Middle frontal gyrus (tissue), 1 donor: ENCODE measurements at regions not wholly inside any gene's neighbourhood (a gene's known extent, or its start where the extent isn't known, plus 50 kb on each side); places are given as distances from the start of the nearest gene placed in this dataset.
"Not testable (repeated sequence)": the region's sequence is repeated elsewhere in the genome, so short reads cannot be mapped to it uniquely, and the experiment has no call there.

Experiments
- DNase-seq: peaks from one replicate; pipeline ENCODE4 v3.0.0-alpha.2; 2015; ENCODE audit warnings: low spot score; ENCODE audit errors: extremely low spot score

DNA sequence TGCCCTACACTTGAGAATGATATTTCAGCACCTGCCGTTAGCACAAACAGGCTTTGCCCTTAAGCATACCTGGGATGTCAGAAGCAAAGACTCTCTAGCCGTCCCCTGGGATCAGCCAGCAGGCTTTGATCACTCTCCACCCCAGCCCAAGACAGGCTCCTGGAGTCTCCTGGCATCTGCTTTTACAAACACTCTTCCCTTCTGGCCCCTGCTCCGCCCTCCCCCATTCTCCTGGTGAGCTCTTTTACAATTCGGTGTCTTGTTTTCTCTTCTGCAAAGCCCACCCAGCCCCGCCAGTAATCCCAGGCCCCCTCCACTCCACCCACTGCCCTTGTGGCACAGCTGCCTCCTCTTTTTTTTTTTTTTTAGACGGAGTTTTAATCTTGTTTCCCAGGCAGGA is 50.4 kb downstream of the KATNIP start:
- no peak for DNase-seq

DNA sequence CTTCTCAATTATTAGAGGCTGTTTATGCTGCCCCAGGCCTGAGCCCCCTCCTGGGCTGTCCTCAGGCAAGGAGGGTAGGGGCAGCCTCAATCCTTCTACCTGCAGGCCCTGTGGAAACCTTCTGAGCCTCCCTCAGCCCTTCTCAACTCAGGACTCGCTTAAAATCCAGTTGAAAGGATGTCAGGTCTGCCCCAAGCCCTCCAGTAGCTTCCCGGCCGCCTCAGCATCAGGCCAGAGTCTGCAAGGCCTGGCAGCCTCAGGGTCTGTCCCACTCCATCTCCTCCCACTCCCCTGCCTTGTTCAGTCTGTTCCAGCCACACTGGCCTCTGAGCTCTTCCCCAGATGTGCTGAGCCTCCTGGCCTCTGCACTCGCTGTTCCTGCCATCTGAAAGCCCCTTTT is 52.2 kb downstream of the KATNIP start:
- DNase-seq, result no peak

DNA sequence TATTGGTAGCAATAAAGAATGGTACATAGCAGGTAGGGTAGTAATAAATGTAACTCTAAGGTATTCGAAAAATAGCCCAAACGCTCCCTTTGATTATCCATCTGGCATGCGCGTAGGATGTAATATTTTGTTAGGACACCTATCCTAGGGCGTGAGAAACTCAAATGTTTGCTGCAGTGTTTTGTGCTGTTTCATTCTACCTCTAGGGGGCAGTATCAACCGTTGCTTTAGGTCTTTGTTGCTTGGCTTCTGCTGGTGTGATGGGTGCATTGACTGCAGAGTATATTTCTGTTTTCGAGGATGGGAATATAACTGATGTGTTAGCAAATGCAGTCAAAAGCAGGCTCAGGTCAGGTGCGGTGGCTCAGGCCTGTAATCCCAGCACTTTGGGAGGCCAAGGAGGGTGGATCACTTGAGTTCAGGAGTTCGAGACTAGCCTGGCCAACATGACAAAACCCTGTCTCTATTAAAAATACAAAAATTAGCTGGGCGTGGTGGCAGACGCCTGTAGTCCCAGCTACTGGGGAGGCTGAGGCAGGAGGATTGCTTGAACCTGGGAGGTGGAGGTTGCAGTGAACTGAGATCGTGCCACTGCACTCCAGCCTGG is 55.7 kb downstream of the KATNIP start:
- not testable (repeated sequence) for DNase-seq

DNA sequence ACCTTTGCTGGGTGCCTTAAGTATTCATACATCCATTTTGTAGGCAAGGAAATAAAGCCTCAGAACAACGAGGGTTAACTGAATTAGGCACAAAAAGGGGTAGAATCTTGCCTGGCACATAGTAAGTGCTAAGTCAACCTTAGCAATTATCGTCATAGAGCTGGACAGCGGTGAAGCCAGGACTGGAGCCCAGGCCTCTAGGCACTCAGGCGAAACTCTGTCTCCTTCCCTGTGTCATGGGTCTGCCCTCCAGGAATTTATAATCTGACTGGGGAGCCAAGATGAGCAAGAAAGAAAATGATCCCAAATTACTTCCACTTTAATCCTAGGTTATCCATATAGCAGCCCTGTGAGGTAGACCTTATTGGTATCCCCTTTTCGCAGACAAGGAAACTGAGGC is 61.4 kb downstream of the KATNIP start:
- no peak for DNase-seq

DNA sequence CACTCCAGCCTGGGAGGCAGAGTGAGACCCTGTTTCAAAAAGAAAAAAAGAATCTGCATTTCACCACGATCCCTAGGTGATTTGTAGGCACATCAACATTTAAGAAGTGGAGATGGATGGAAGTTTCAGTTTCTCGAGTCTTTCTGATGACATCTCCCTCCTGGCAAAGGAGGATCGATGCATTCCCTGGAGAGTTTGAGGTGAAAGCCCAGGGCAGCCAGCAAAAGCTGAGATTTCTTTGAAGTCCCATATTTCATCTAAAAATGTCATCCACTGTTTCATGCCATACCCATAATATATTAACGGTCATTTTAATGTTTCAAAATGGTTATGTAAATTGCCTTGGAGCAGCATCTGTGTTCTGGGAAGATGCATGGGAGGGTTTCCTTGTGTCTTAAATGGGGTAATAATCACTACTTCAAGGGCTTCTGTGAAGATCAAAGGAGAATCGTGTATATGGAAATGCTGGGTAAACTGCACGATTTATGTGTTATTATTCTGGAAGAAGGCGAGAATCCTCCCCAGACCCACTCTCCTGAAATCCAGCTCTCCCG is 63.4 kb downstream of the KATNIP start:
- no peak for DNase-seq

DNA sequence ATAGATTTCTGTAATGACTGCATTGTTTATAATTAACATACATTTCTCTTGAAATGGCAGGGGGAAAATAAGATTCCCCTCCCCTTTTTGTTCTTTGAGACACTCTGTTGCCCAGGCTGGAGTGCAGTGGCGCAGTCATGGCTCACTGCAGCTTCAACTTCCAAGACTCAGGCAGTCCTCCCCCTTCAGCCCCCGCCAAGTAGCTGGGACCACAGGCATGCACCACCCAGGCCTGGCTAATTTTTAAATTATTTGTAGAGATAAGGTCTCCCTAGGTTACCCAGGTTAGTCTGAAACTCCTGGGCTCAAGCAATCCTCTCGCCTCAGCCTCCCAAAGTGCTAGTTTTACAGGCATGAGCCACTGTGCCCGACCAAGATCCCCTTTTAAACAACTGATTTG is 67.7 kb downstream of the KATNIP start:
- DNase-seq, result no peak

DNA sequence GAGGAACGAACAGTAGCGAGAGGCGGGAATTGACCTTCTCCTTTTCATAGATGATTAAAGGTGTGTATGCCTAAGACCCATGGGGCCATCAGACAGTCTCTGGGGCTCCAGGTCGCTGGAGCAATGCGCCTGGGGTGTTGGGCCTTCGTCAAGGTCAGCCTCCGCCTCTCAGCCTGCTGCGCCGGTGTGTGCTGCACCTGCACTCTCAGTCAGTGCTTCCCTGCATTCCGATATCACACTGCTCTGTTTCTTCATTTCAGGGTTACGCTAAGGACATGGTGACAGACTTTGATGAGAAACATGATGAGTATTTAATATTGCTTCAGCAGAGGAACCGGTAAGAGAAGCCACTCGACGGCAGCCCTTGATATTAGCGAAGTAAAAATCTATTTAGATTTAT is 68.2 kb downstream of the KATNIP start:
- DNase-seq, result no peak

DNA sequence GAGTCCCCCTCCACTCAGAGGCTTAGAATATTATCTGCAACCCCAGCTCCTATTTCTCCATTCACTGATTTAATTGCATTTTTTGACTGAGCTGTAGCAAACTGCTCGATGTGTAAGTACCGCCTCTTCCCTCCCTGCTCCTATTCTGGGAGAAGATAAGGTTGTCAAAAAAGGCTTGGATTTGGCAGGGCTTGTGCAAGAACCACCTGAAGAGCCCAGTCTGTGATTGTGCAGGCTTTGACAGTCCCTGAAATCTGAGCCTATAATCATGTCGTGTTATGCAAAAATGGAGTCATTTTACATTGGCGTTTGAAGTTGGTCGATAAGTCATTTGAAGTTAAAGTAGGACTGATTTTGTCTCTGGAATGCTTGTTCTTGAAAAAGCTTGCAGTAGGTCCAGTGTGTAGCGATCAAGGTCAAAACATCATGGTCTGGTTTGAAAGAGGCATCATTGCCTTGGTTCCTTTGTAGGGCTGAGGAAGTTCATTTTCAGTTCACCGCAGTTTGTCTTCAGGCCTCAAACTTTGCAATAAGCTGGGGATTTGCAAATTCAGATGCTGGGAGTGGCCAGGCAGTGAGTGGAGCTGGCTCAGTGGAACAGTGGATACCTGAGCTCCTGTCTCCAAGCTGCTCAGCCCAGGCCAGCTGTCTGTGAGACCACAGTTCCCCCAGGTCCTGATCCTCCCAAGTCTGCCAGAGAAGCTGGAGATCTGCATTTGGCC is 68.8 kb downstream of the KATNIP start:
- DNase-seq, result no peak

DNA sequence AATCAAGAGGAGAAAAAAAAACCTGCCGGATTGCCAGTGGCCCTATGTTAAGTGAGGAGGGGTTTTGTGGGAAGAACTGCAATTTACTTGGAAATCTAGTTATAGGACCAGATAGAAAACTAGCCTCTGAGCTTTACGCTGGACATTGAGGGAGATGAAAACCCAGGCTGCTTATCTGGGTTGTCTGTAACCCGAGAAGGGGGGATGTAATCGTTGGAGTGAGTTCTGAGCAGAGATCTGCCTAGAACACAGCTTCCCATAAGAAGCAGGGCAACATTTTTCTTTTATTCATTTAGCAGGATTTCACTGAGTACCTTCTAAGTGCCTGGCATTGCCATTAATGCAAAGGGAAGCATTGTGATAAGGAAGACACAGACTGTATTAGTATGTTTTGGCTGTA is 70.6 kb downstream of the KATNIP start:
- no peak for DNase-seq

DNA sequence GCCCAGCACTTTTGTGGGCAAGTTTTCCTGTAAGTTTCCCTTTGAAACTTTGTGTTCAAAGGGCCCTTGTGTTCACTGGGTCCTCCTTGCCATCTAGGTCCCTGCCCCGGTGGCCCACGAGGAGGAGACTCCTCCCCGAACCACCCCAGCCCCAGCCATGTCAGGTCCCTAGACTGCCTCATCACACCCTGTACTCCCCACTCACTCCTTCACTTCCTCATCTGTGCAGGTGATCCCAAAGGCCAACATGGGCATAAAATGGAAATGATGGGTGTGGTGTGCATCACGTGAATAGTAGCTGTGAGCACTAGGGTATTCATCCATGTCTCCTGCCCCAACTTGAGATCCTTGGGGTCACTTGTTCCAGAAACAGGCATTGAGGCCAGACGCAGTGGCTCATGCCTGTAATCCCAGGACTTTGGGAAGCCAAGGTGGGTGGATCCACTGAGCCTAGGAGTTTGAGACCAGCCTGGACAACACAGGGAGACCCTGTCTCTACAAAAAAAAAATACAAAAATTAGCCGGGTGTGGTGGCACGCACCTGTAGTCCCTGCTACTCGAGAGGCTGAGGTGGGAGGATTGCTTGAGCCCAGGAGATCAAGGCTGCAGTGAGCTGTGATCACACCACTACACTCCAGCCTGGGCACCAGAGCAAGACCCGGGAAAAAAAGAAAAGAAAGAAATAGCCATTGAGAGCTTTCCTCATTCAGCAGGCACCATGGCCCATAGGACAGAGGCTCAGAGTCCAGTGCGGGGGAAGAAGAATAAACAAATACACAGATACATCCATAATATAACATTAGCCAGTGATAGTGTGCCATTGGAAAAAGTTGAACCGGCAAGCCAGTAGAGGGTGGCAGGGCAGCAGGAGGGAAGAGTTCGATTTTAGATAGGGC is 74.5 kb downstream of the KATNIP start:
- no peak for DNase-seq

DNA sequence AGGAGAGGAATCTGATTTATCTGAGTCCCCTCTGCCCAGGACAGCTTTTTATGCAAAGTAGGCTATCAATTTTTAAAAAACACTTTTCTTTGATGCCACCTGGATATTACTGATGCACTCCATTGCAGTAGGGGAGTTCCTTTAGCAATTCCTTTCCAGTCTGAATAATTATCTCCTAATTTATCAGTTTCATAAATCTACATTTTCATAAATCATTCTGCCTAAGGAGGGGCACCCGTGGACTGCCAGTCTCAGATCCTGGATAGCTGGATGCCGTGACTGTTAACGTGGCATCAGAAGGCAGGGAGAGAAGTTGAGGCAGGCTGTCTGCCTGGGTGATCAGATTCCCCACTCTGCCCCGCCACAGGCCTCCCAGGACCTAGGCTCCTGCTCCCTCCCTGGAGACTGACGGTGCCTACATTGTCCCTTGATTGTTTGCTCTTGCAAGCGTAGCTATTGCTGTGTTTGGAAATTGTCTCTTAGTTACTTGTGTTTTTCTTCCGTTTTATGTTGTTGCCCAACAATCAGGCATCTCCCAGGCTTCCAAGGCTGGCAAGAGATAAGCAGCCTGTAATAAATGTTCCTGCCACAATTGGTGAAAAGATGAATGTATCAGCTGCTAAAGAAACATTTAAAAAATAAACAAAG is 75.2 kb downstream of the KATNIP start:
- no peak for DNase-seq

DNA sequence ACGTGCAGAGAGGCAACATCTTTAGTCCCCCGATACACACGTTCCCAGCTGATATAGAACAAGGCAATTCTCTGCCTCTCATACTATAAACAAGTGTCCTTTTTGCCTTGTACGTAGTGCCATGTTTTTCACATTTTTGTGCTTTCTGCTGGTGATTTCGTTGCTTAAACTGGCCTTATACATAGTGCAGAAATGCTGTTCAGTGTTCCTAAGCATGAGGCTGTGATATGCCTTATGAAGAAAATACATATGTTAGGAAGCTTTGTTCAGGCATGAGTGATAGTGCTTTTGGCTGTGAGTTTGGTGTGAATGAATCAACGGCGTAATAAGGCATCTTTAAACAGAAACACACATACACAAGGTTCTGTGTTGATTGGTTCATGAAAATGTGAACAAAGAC is 77.2 kb downstream of the KATNIP start:
- no peak for DNase-seq

DNA sequence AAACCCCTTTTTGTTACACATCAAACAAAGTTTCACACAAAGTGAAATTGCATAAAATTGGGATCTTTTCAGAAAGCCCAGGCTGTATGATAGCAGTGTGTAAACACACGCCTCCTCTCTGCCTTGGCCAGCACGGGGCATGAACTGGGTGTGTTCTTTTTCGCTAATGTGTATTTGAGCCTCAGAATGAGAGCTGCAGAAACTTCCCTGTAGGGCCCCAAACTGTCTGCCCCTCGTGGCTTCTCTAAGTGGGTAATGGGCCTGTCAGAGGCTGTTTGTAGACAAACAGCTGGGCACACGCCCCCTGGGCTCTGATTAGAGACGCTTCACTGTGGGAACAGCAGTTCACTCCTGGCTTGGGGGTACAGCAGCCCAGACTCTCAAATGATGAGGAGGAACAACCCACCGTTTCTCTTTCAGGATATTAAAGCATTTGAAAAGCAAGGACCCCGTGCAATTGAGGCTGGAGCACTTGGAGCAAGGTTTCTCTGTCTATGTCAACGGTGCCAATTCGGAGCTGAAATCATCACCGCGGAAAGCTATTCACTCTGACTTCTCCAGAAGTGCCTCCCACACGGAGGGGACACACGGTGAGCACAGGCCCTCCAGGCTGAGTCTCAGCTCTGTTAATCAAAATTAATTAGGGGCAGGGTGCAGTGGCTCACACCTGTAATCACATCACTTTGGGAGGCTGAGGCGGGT is 78.4 kb downstream of the KATNIP start:
- no peak for DNase-seq

DNA sequence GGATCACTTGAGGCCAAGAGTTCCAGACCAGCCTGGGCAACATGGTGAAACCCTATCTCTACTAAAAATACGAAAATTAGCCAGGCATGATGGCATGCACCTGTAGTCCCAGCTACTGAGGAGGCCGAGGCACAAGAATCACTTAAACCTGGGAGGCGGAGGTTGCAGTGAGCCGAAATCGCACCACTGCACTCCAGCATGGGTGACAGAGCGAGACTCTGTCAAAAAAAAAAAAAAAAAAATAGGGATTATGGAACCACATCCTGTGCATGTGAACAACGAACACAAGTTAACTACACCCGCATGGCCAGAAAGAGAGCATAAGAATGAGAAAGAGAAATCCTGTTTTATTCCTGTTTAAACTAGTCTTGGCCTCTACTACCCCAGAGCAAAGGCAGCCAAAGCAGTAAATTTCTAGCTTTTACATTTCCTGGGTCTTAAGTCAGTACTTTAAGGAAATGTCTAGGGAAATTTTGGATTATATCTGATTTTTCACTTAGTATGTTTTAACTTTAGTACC is 79.1 kb downstream of the KATNIP start:
- DNase-seq, result not testable (repeated sequence)

DNA sequence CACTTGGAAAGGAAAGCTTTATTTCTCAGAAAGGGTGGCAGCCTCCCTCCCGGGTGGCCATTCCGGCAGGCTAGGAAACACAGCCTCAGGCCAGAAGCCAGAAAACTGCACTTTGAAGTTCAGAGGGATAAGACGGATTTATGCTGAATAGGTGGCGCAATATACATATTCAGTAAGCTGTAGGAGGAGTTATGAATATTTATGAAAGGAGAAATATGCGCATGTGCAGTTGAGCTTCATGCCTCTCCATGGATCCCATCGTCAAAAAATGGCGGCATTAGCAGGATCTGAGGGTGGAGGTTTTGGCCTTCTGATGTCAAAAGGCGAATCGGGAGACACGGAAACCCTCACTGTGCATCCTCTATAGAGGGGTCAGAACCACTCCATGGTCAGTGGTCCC is 82.3 kb downstream of the KATNIP start:
- no peak for DNase-seq

DNA sequence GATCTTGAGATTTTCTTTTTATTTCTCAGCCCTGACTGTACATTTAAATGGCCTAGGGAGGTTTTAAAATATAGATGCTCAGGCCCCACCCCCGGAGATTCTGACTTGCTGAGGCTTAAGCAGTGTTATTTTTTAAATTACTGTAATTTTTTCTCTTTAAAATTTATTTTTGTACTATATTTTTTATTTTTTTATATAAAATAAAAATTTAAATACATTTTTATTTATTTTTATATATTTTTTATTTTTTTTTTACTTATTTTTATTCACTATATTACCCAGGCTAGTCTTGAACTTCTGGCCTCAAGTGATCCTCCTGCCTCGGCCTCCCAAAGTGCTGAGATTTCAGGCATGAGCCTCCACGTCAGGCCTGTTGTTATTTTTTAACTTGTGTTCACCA is 83.3 kb downstream of the KATNIP start:
- no peak for DNase-seq

DNA sequence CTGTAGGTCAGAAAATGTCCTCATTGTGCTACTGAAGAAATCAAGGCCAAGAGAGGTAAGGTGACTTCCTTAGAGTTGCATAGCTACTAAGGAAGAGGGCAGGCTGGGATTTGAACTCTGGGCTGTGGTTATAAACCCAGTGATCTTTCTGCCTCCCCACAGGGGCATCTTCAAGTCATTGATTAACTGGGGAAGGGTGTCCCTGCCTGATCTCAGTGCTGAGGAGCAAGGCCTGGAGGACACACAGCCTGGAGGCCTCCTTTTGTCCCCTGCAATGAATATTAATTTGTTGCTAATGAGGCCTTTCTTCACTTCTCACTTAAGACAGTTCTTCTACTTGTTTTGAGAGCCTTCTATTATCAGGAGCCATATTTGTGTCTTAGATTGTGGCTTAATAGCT is 83.8 kb downstream of the KATNIP start:
- no peak for DNase-seq

DNA sequence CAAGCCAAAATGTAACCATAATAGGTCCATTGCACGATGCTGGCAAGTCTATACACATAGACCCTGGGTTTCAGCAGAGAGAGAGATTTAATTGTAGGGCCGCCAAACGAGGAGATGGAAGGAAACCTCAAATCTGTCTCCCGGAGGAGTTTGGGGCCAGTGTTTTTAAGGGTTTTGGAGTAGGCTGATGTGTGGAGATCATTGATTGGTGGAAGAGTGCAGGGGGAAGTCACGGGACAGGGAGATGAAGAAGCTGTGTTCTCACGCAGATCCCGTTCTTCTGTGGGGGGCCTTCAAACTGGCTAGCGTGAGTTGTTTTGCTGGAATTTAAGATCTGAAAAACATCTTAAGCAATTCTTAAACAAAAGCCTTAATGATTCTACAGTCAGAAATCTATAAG is 84.8 kb downstream of the KATNIP start:
- DNase-seq, result no peak

DNA sequence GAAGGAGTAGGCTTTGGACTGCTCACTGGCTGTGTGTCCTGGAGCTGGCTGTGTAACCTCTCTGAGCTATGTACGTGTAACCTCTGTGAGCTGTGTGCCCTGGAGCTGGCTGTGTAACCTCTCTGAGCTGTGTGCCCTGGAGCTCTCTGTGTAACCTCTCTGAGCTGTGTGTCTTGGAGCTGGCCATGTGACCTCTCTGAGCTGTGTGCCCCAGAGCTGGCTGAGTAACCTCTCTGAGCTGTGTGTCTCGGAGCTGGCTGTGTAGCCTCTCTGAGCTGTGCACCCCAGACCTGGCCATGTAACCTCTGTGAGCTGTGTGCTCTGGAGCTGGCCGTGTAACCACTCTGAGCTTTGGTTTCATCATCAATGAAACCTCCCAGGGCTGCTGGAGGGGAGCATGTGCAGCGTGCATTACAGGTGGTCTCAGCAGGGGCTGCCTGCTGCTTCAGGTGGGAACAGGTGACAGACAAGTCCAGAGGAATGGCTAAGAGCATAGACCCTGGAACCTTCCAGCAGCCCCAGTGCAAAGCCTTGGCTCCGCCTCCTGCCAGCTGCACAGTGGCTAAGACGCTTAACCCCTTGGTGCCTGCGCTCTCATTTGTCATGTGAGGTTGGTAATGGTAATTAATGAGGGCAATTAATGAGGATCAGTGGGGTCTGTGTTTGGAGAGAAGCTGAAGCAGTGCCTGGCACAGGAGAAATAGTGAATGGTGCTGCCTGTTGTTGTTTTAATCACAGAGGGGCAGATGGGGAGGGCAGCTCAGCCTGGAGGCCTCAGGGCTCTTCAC is 86.7 kb downstream of the KATNIP start:
- DNase-seq, result no peak
